ENCODE measurements at regions not wholly inside any gene's neighbourhood (a gene's known extent, or its start where the extent isn't known, plus 50 kb on each side); places are given as distances from the start of the nearest gene placed in this dataset.
A peak's percentile ranks its signal among the peaks of the same experiment; 100 is the strongest.

DNA sequence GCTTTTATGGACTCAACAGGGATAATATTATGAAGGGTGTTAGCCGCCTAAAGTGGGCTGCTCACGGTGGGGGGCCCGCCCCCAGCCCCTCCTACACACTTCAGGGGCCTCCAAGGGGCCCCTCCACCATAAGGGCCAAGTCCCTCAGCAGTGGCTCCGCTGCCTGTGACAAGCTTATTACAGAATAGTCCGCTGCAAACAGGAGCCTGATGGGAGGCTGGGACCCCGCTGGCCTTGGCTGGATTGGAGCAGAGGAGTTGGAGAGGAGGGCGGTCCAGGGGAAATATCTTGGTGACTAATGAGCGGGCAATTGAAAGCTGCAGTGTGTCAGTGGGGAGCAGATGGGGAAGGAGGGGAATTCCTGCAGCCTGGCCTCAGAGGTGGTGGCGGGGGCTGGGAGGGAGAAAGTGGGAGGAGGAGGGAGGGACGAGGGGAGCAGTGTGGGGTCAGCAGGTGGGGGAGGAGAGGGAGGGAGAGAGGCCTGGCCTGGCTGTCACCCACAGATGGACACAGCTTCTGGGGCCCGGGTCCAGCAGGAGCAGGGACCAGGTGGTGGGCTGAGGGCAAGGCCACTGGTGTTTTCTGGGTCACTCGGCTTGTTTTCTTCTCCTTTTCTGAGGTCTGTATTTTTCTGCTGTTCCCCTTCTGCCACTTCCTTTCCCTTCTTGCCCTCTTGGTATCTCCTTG, 57.6 kb upstream of the FOXP4 start:
- Histone ChIP-seq H3K4me2 (no peak overlapping the region), H3K4me1 (no peaks in the 10 kb centered on the region), H3K4me3 (no peak overlapping the region), H3K9me3 (no peaks in the 10 kb centered on the region), H3K27ac (0 out of 6 replicates have a peak overlapping the region, but pooled peaks of 1 of the 2 experiments have one; percentile 39)
- no peak for FAIRE-seq
- no peak for DNase-seq (ENCODE audit: low read depth in 1 of 2, low spot score in 1 of 2)
- TF ChIP-seq MAFK (IDR thresholded peaks at IDR 0.05; ENCODE audit: partially characterized antibody), result no peak
- TF ChIP-seq JUNB (IDR thresholded peaks at IDR 0.05), result no peak
- TF ChIP-seq ESRRA (IDR thresholded peaks at IDR 0.05; ENCODE audit: borderline replicate concordance, low read length), result no peak
- TF ChIP-seq CHD4 (IDR thresholded peaks at IDR 0.05; ENCODE audit: borderline replicate concordance), result no peak
- TF ChIP-seq POLR2AphosphoS2 (conservative IDR thresholded peaks at IDR 0.05; ENCODE audit: low read length), result no peak
- no peak for TF ChIP-seq MYC (IDR thresholded peaks at IDR 0.05; ENCODE audit: borderline replicate concordance, low read length)
- TF ChIP-seq FOSL2 (IDR thresholded peaks at IDR 0.05), result no peak
- TF ChIP-seq FOSL2 (CRISPR knock-in tag; IDR thresholded peaks at IDR 0.05), result no peak
- TF ChIP-seq, protein P1, sequence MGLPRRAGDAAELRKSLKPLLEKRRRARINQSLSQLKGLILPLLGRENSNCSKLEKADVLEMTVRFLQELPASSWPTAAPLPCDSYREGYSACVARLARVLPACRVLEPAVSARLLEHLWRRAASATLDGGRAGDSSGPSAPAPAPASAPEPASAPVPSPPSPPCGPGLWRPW (IDR thresholded peaks at IDR 0.05), result no peak
- TF ChIP-seq FOSB (CRISPR knock-in tag; IDR thresholded peaks at IDR 0.05), result no peak
- TF ChIP-seq, protein P2, sequence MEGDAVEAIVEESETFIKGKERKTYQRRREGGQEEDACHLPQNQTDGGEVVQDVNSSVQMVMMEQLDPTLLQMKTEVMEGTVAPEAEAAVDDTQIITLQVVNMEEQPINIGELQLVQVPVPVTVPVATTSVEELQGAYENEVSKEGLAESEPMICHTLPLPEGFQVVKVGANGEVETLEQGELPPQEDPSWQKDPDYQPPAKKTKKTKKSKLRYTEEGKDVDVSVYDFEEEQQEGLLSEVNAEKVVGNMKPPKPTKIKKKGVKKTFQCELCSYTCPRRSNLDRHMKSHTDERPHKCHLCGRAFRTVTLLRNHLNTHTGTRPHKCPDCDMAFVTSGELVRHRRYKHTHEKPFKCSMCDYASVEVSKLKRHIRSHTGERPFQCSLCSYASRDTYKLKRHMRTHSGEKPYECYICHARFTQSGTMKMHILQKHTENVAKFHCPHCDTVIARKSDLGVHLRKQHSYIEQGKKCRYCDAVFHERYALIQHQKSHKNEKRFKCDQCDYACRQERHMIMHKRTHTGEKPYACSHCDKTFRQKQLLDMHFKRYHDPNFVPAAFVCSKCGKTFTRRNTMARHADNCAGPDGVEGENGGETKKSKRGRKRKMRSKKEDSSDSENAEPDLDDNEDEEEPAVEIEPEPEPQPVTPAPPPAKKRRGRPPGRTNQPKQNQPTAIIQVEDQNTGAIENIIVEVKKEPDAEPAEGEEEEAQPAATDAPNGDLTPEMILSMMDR (IDR thresholded peaks at IDR 0.05), result no peak
- no peak for TF ChIP-seq RAD21 (conservative IDR thresholded peaks at IDR 0.05 in 1 of 2, IDR thresholded peaks at IDR 0.05 in 1 of 2)
- TF ChIP-seq ZNF302 (CRISPR knock-in tag; IDR thresholded peaks at IDR 0.05), result no peak
- TF ChIP-seq, protein P3, sequence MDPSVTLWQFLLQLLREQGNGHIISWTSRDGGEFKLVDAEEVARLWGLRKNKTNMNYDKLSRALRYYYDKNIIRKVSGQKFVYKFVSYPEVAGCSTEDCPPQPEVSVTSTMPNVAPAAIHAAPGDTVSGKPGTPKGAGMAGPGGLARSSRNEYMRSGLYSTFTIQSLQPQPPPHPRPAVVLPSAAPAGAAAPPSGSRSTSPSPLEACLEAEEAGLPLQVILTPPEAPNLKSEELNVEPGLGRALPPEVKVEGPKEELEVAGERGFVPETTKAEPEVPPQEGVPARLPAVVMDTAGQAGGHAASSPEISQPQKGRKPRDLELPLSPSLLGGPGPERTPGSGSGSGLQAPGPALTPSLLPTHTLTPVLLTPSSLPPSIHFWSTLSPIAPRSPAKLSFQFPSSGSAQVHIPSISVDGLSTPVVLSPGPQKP (IDR thresholded peaks at IDR 0.05; ENCODE audit: low read depth, low read length), result no peak
- TF ChIP-seq POLR2A (IDR thresholded peaks at IDR 0.05; ENCODE audit: low read length), result no peak
- no peak for TF ChIP-seq SMC3 (IDR thresholded peaks at IDR 0.05)
- POLR2A ChIA-PET, result no interaction called here
- ATAC-seq, result no peak; a peak in 2 of 6 replicates
- CTCF ChIA-PET, result interaction anchor here (0.7 to 1.3 kb wide), 2 partner anchors 19 to 69 kb away, joined by 3 read pairs; no protein-coding TSS in a partner anchor
- 67% methylated on average over 12 of the region's 12 CpGs for WGBS (ENCODE audit: missing lambda C conversion rate)

DNA sequence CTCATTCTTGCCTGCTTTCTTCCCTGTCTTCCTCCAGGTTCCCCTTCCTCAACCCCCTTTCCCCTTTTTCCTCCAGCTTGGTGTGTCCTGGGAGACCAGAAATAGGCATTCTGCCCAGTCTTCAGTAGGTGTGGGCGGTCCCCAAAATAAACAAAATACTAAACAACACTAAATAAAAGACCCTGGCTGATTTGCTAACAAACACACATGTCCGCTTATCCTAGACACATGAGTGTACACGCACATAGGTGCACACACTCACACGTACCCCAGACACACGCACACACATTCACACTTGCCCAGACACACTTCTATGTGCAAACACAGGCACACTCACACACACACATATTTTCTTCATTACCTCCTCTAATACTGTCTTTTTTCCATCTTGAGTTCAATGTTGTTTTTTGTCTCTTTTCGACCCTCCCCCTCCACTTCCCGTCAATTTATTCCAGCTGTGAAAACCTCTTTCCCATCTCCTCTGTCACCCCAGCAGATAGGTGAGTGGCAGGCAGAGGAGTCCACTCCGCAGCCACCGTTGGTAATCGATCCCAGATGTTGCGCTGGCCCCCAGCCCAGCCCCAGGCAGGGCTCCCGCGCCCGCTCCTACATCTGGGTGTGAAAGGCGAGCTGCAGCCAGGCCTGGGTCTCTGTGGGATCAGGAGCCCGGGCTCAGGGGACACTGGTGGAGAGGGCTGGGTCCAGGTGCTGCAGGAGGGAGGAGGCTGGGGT, 56.9 kb upstream of the FOXP4 start:
- POLR2A ChIA-PET, result no interaction called here
- 83% methylated on average over 10 of the region's 16 CpGs for WGBS (ENCODE audit: missing lambda C conversion rate)
- no peak overlapping the region for H3K4me2 ChIP-seq
- ATAC-seq, result no peak
- H3K4me1 ChIP-seq, result no peaks in the 10 kb centered on the region
- H3K9me3 ChIP-seq, result no peaks in the 10 kb centered on the region
- FAIRE-seq, result no peak
- CTCF ChIA-PET, result no interaction called here
- no peak for DNase-seq (ENCODE audit: low read depth in 1 of 2, low spot score in 1 of 2)
- H3K4me3 ChIP-seq, result no peak overlapping the region
- TF ChIP-seq POLR2A (IDR thresholded peaks at IDR 0.05; ENCODE audit: low read length) (no peak), HOXB13 (CRISPR knock-in tag; IDR thresholded peaks at IDR 0.05; ENCODE audit: low read depth) (no peak), CHD2 (IDR thresholded peaks at IDR 0.05; ENCODE audit: low read length, partially characterized antibody) (no peak), MAZ (IDR thresholded peaks at IDR 0.05; ENCODE audit: borderline replicate concordance, low read depth, low read length) (no peak), RCOR1 (IDR thresholded peaks at IDR 0.05; ENCODE audit: low read depth, low read length) (no peak), PHF8 (IDR thresholded peaks at IDR 0.05; ENCODE audit: borderline replicate concordance, low read depth) (no peak), ZFP36 (IDR thresholded peaks at IDR 0.05; ENCODE audit: borderline replicate concordance, partially characterized antibody) (no peak), FOSL2 (IDR thresholded peaks at IDR 0.05) (no peak), FOSL2 (CRISPR knock-in tag; IDR thresholded peaks at IDR 0.05) (no peak), HOXB5 (CRISPR knock-in tag; IDR thresholded peaks at IDR 0.05) (no peak), ESRRA (IDR thresholded peaks at IDR 0.05; ENCODE audit: borderline replicate concordance, low read length) (no peak), RAD21 (conservative IDR thresholded peaks at IDR 0.05 in 1 of 2, IDR thresholded peaks at IDR 0.05 in 1 of 2) (no peak), MYC (IDR thresholded peaks at IDR 0.05; ENCODE audit: borderline replicate concordance, low read length) (no peak), HEYL (CRISPR knock-in tag; IDR thresholded peaks at IDR 0.05) (no peak)
- TF ChIP-seq, protein P4, sequence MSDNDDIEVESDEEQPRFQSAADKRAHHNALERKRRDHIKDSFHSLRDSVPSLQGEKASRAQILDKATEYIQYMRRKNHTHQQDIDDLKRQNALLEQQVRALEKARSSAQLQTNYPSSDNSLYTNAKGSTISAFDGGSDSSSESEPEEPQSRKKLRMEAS (IDR thresholded peaks at IDR 0.05), result no peak
- TF ChIP-seq, protein P5, sequence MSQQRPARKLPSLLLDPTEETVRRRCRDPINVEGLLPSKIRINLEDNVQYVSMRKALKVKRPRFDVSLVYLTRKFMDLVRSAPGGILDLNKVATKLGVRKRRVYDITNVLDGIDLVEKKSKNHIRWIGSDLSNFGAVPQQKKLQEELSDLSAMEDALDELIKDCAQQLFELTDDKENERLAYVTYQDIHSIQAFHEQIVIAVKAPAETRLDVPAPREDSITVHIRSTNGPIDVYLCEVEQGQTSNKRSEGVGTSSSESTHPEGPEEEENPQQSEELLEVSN (IDR thresholded peaks at IDR 0.05; ENCODE audit: borderline replicate concordance, low read depth), result no peak
- TF ChIP-seq, protein P6, sequence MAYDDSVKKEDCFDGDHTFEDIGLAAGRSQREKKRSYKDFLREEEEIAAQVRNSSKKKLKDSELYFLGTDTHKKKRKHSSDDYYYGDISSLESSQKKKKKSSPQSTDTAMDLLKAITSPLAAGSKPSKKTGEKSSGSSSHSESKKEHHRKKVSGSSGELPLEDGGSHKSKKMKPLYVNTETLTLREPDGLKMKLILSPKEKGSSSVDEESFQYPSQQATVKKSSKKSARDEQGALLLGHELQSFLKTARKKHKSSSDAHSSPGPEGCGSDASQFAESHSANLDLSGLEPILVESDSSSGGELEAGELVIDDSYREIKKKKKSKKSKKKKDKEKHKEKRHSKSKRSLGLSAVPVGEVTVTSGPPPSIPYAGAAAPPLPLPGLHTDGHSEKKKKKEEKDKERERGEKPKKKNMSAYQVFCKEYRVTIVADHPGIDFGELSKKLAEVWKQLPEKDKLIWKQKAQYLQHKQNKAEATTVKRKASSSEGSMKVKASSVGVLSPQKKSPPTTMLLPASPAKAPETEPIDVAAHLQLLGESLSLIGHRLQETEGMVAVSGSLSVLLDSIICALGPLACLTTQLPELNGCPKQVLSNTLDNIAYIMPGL (CRISPR knock-in tag; IDR thresholded peaks at IDR 0.05; ENCODE audit: borderline replicate concordance), result no peak
- TF ChIP-seq, protein P7, sequence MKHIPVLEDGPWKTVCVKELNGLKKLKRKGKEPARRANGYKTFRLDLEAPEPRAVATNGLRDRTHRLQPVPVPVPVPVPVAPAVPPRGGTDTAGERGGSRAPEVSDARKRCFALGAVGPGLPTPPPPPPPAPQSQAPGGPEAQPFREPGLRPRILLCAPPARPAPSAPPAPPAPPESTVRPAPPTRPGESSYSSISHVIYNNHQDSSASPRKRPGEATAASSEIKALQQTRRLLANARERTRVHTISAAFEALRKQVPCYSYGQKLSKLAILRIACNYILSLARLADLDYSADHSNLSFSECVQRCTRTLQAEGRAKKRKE (CRISPR knock-in tag; IDR thresholded peaks at IDR 0.05; ENCODE audit: low read depth), result no peak
- no peak overlapping the region for H3K27ac ChIP-seq
